Ovary (tissue), 7 donors: ENCODE measurements at regions not wholly inside any gene's neighbourhood (a gene's known extent, or its start where the extent isn't known, plus 50 kb on each side); places are given as distances from the start of the nearest gene placed in this dataset.
A peak's percentile ranks its signal among the peaks of the same experiment; 100 is the strongest.

ENCODE experiments used
- DNase-seq, 5 donors: peaks; one replicate each; pipeline ENCODE4 v3.0.0-alpha.2; 2019 to 2020
- H3K27ac ChIP-seq, 2 donors: fragments of 200-600 bp; one replicate each; pipeline versions ENCODE4 v1.5.1 to v1.8.0; 2019 to 2022
- H3K27me3 ChIP-seq: fragments of 200-600 bp; one replicate; pipeline ENCODE4 v1.8.0; 2022
- H3K36me3 ChIP-seq: fragments of 200-600 bp; sonication (generic); one replicate; pipeline ENCODE4 v1.5.1; 2019
- H3K4me1 ChIP-seq: one replicate; pipeline ENCODE4 v1.8.1; 2013; ENCODE audit warnings: mild to moderate bottlenecking, moderate library complexity; ENCODE audit not compliant: insufficient read depth
- H3K4me3 ChIP-seq: fragments of 200-600 bp; sonication (generic); one replicate; pipeline ENCODE4 v1.5.1; 2017
- H3K9me3 ChIP-seq, 2 donors: fragments of 200-600 bp in 1 of 2; sonication (generic) in 1 of 2; one replicate each; pipeline versions ENCODE4 v1.5.1 to v1.8.1; 2013 to 2019; ENCODE audit warnings: mild to moderate bottlenecking in 1 of 2, moderate library complexity in 1 of 2
- EP300 ChIP-seq: sonication (generic); formaldehyde crosslinking; IDR thresholded peaks from one replicate; pipeline ENCODE4 v1.6.1; 2017; ENCODE audit warnings: antibody characterized with exemption
- POLR2A ChIP-seq: fragments of 450-650 bp; IDR thresholded peaks from one replicate; pipeline ENCODE4 v1.6.1; 2017; ENCODE audit warnings: antibody characterized with exemption, mild to moderate bottlenecking, moderate library complexity
- WGBS, 3 donors: extraction: QIAGEN DNeasy Blood & Tissue Kit in 1 of 3; methylation state at CpG; one replicate each; pipeline versions ENCODE4 v1.1.5 to v1.1.7; 2013 to 2017; 5-methylcytosine and 5-hydroxymethylcytosine counted together
- intact Hi-C, 4 donors: fragments of 100-400 bp; cut with DNase I; formaldehyde crosslinking; loops; one replicate each; pipeline versions ENCODE4 v1.11.0 to v1.15.1; 2022 to 2023
- TF ChIP-seq, protein P1 (sequence below), 3 donors: fragments of 450-650 bp in 2 of 3; fragments of 200-600 bp in 1 of 3; IDR thresholded peaks; one replicate each; pipeline versions ENCODE4 v1.5.1 to v1.8.0; 2016 to 2022; ENCODE audit warnings: antibody characterized with exemption in 3 of 3, mild to moderate bottlenecking in 1 of 3
- donor health status: DM: no; HTN: no; CAD: no; lungs with moderate emphysema.
- donor health status: DM: no; HTN: no; CAD: no.
- donor health status: Bipolar disorder and iron deficiency.
- donor health status: DM: no; HTN: no; CAD: no.
- donor health status: DM: yes; HTN: yes; CAD: no.

DNA sequence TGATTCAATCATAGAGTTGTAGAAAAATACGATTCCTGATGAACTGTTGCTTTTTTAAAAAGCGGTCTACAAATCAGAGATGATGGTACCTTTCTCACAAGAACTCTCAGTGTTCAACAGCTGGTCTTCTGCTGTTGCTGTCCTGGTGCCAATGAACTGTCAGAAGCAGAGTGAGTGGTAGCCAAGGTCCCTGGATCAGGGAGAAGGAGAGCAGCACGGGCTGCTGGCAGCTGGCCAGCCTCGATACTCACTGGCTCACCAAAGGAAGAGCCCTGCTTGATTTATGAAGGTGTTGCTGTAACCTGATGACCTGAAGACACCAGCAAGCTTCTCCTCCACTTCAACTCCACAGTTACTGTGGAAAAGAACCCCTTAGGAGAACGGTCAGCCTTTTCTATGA is 300.8 kb upstream of the SOX11 start:
- peaks cover 4% of the 10 kb centered on the region for H3K4me1 ChIP-seq
- DNase-seq, result peak in 4 of 5 donors; percentile 39 to 76 (median 52)
- H3K4me3 ChIP-seq, result no peak overlapping the region
- no peak overlapping the region for H3K27ac ChIP-seq
- no peaks in the 10 kb centered on the region for H3K9me3 ChIP-seq
- WGBS, 3 donors, result 5 to 10% (median 6%) methylated on average over 5 of the region's 5 CpGs
- H3K36me3 ChIP-seq, result no peaks in the 10 kb centered on the region
- TF ChIP-seq EP300 (no peak), POLR2A (no peak)
- TF ChIP-seq, protein P1, sequence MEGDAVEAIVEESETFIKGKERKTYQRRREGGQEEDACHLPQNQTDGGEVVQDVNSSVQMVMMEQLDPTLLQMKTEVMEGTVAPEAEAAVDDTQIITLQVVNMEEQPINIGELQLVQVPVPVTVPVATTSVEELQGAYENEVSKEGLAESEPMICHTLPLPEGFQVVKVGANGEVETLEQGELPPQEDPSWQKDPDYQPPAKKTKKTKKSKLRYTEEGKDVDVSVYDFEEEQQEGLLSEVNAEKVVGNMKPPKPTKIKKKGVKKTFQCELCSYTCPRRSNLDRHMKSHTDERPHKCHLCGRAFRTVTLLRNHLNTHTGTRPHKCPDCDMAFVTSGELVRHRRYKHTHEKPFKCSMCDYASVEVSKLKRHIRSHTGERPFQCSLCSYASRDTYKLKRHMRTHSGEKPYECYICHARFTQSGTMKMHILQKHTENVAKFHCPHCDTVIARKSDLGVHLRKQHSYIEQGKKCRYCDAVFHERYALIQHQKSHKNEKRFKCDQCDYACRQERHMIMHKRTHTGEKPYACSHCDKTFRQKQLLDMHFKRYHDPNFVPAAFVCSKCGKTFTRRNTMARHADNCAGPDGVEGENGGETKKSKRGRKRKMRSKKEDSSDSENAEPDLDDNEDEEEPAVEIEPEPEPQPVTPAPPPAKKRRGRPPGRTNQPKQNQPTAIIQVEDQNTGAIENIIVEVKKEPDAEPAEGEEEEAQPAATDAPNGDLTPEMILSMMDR (IDR thresholded peaks at IDR 0.05), result no peak
- H3K27me3 ChIP-seq, result no peaks in the 10 kb centered on the region
- intact Hi-C loops, result no loop called here

DNA sequence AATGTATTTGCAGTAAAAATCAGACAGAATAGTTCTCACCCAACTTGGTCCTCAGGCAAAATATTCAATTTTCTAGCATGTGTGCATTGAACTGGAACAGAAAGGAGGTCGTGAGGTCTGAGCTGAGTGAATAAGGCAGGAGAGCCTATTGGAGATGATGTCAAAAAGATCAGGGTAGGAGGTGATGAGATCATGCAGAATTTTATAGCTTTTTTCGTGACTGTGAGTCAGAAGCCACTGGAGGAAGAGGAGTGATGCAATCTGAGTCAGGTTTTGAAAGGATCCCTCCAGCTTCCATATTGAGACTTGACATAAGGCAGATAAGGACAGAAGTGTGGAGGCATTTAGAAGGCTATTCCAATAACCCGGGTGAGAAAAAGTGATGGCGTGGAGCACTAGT is 299.5 kb upstream of the SOX11 start:
- WGBS, 3 donors, result 84 to 86% (median 86%) methylated on average over 4 of the region's 4 CpGs
- Histone ChIP-seq H3K27ac (no peak overlapping the region), H3K9me3 (no peaks in the 10 kb centered on the region), H3K27me3 (no peaks in the 10 kb centered on the region), H3K36me3 (no peaks in the 10 kb centered on the region), H3K4me3 (no peak overlapping the region), H3K4me1 (peaks cover 4% of the 10 kb centered on the region)
- intact Hi-C loops, result no loop called here
- no peak for DNase-seq
- TF ChIP-seq EP300, result no peak
- TF ChIP-seq POLR2A, result no peak
- TF ChIP-seq, protein P1 (IDR thresholded peaks at IDR 0.05), result no peak

DNA sequence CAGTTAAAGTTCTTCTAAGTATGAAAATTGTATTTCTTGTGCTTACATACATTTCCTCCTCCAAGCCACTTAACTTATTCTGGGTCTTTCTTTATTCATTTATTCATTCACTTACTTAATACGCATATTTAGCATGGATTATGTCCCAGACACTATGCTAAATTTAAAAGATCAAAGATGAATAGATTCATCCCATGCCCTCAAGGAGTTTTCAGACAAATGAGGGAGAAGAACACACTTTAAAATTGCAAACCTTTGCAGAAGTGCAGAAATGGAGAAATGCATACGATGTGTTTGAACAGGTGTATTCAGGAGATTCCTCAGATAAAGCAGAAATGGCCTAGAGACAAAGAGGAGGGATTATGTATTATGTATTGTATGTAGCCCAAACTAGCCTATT is 298.7 kb upstream of the SOX11 start:
- TF ChIP-seq EP300 (no peak), POLR2A (no peak)
- TF ChIP-seq, protein P1 (IDR thresholded peaks at IDR 0.05), result no peak
- no peak overlapping the region for H3K4me3 ChIP-seq
- H3K27ac ChIP-seq, result no peak overlapping the region
- 47 to 93% (median 69%) methylated on average over 2 of the region's 2 CpGs for WGBS, 3 donors
- DNase-seq, result no peak
- no peaks in the 10 kb centered on the region for H3K36me3 ChIP-seq
- H3K4me1 ChIP-seq, result peaks cover 4% of the 10 kb centered on the region
- H3K9me3 ChIP-seq, result no peaks in the 10 kb centered on the region
- no peaks in the 10 kb centered on the region for H3K27me3 ChIP-seq
- intact Hi-C loops, result no loop called here

DNA sequence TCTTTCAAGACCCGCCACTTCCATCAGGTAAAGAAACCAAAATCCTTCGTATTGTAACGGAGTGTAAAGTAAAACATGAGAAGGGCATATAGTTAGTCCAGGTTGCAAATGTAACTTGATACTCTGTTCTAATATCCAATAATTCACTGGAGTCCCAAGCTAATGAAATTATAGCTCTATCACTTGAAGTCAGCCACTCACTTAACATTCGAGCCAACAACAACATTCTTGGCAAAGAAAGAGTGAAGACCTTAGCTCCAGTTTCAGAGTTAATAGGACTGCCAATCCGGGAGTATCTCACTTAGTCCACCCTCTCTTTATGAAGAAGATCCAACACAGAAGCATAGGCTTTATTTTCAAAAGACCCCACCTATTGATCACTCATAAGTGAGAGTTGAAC is 298.0 kb upstream of the SOX11 start:
- H3K4me1 ChIP-seq, result peaks cover 4% of the 10 kb centered on the region
- H3K27ac ChIP-seq, result no peak overlapping the region
- 16 to 33% (median 22%) methylated on average over 5 of the region's 5 CpGs for WGBS, 3 donors
- no peaks in the 10 kb centered on the region for H3K27me3 ChIP-seq
- intact Hi-C loops, result no loop called here
- DNase-seq, result no peak
- no peaks in the 10 kb centered on the region for H3K9me3 ChIP-seq
- H3K4me3 ChIP-seq, result no peak overlapping the region
- TF ChIP-seq POLR2A (no peak), EP300 (no peak)
- TF ChIP-seq, protein P1 (IDR thresholded peaks at IDR 0.05), result no peak
- no peaks in the 10 kb centered on the region for H3K36me3 ChIP-seq
